ENCODE measurements at regions not wholly inside any gene's neighbourhood (a gene's known extent, or its start where the extent isn't known, plus 50 kb on each side); places are given as distances from the start of the nearest gene placed in this dataset.

- TF ChIP-seq CEBPB (IDR thresholded peaks at IDR 0.05): no peak
- no peak for TF ChIP-seq RAD21 (IDR thresholded peaks at IDR 0.05; ENCODE audit: low read depth)
- no peak for TF ChIP-seq FOXM1 (IDR thresholded peaks at IDR 0.05; ENCODE audit: borderline replicate concordance, low read depth)
- TF ChIP-seq EP300 (IDR thresholded peaks at IDR 0.05; ENCODE audit: borderline replicate concordance): no peak
- no peak for TF ChIP-seq NFIC (IDR thresholded peaks at IDR 0.05)
- TF ChIP-seq, protein P1, sequence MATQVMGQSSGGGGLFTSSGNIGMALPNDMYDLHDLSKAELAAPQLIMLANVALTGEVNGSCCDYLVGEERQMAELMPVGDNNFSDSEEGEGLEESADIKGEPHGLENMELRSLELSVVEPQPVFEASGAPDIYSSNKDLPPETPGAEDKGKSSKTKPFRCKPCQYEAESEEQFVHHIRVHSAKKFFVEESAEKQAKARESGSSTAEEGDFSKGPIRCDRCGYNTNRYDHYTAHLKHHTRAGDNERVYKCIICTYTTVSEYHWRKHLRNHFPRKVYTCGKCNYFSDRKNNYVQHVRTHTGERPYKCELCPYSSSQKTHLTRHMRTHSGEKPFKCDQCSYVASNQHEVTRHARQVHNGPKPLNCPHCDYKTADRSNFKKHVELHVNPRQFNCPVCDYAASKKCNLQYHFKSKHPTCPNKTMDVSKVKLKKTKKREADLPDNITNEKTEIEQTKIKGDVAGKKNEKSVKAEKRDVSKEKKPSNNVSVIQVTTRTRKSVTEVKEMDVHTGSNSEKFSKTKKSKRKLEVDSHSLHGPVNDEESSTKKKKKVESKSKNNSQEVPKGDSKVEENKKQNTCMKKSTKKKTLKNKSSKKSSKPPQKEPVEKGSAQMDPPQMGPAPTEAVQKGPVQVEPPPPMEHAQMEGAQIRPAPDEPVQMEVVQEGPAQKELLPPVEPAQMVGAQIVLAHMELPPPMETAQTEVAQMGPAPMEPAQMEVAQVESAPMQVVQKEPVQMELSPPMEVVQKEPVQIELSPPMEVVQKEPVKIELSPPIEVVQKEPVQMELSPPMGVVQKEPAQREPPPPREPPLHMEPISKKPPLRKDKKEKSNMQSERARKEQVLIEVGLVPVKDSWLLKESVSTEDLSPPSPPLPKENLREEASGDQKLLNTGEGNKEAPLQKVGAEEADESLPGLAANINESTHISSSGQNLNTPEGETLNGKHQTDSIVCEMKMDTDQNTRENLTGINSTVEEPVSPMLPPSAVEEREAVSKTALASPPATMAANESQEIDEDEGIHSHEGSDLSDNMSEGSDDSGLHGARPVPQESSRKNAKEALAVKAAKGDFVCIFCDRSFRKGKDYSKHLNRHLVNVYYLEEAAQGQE (IDR thresholded peaks at IDR 0.05; ENCODE audit: low read depth): no peak
Observed at GRCh38 chr2:198440833-198441232, 636.4 kb downstream of the PLCL1 start.

Data from Ishikawa (cell line).